AG04450 (cell line): ENCODE measurements at regions not wholly inside any gene's neighbourhood (a gene's known extent, or its start where the extent isn't known, plus 50 kb on each side); places are given as distances from the start of the nearest gene placed in this dataset.

Experiments used
- CTCF ChIA-PET: fragments of 300-600, 350-600 bp; formaldehyde crosslinking; extraction: SDS; loops from one replicate; lab custom pipeline; 2022; ENCODE audit warnings: antibody characterized with exemption, inconsistent platforms; lab: Charles Lee
- POLR2A ChIA-PET: fragments of 350-600 bp; formaldehyde crosslinking; extraction: SDS; loops from one replicate; lab custom pipeline; 2021; ENCODE audit warnings: antibody characterized with exemption, inconsistent platforms; lab: Yijun Ruan, JAX
- DNase-seq: peaks from one replicate; pipeline ENCODE4 v3.0.0-alpha.2; 2011; ENCODE audit warnings: low read depth, low spot score
- H3K27ac ChIP-seq: one replicate; pipeline ENCODE4 v1.5.1; 2012; ENCODE audit warnings: low read depth, low read length, control low read depth
- H3K27me3 ChIP-seq: one replicate; pipeline ENCODE4 v1.6.0; 2012; ENCODE audit warnings: low read length; ENCODE audit not compliant: control insufficient read depth, insufficient read depth
- H3K4me3 ChIP-seq: 2 replicates; pipeline ENCODE4 v1.5.1; 2011; ENCODE audit warnings: mild to moderate bottlenecking, low read depth, low read length, control low read depth
- H3K9me3 ChIP-seq: 2 replicates; pipeline ENCODE4 v1.5.1; 2012; ENCODE audit warnings: low read length; ENCODE audit not compliant: control insufficient read depth, insufficient read depth
- CTCF ChIP-seq: IDR thresholded peaks from 2 replicates; pipeline ENCODE4 v1.5.1; 2011; ENCODE audit warnings: low read depth, low read length, control low read depth, inconsistent platforms

DNA sequence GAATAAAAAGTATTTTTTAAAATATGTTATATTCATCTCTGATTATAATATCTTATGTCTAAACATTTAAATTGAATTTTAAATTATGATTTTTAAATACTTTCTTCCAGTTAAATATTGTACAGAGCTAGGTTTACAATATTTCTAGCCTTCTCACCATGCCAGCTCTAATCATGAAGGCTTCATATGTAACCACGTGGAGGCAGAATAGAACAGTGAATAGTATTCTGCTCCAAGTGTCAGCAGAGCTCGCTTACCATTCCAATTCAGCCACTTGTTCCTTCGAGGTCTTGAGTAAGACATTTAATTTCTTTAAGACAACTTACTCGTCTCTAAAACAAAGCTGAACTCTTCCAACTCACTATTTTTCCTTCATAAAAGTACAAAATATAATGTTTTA, 871.8 kb downstream of the SUCLG1 start:
- POLR2A ChIA-PET, result no interaction called here
- no peak for DNase-seq
- H3K27ac ChIP-seq, result no peak overlapping the region
- no peaks in the 10 kb centered on the region for H3K27me3 ChIP-seq
- no peak for TF ChIP-seq CTCF
- CTCF ChIA-PET, result no interaction called here
- no peaks in the 10 kb centered on the region for H3K9me3 ChIP-seq
- H3K4me3 ChIP-seq, result no peak overlapping the region

DNA sequence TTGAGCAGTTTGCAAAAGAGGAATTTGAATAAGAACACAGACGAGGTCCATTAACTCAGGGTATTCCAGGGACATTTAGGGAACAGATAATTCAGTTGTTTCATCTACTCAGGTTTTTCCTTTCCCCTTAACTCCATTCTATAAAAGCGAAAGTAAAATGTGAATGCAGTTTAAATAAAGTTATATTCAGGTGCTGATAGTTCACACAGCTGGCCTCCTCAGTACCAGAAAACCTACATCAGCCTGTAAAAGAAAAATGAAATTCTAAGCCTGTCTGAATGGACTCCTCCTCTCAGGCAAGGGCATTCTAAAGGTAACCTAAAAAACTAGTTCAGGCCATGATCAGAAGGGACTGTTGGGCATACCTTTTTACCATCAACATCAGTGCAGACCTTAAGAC, 873.8 kb downstream of the SUCLG1 start:
- no peak overlapping the region for H3K27ac ChIP-seq

GRCh38 chr2:83584672-83585071, 874.4 kb downstream of the SUCLG1 start:
- no peak for DNase-seq
- Histone ChIP-seq H3K9me3 (no peaks in the 10 kb centered on the region), H3K4me3 (no peak overlapping the region), H3K27ac (no peak overlapping the region), H3K27me3 (no peaks in the 10 kb centered on the region)
- POLR2A ChIA-PET, result no interaction called here
- TF ChIP-seq CTCF, result no peak
- CTCF ChIA-PET, result no interaction called here

More for the DNA sequence above, 873.8 kb downstream of the SUCLG1 start:
- TF ChIP-seq CTCF, result no peak
- no peaks in the 10 kb centered on the region for H3K9me3 ChIP-seq
- DNase-seq, result no peak
- ChIA-PET CTCF (no interaction called here), POLR2A (no interaction called here)
- no peaks in the 10 kb centered on the region for H3K27me3 ChIP-seq
- no peak overlapping the region for H3K4me3 ChIP-seq

DNA sequence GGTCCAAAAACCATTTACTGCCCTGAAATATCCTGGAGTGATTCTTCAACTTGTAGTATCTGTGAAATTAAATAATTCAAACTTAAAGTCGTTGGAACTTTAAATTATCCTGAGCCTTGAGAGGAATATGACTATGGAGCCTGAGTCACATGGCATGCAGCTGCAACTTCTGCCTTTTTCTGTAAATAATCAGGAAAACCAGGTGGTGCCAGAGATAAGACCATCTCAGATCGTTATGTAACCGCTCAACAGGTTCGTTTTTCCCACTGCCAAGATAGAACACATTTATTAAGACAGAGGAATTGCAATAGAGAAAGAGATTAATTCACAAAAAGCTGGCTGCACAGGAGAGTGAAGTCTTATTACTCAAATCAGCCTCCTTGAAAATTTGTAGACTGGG, 876.5 kb downstream of the SUCLG1 start:
- CTCF ChIA-PET, result no interaction called here

GRCh38 chr2:83579507-83579906, 879.6 kb downstream of the SUCLG1 start:
- H3K27me3 ChIP-seq, result no peaks in the 10 kb centered on the region
- no peak overlapping the region for H3K27ac ChIP-seq
- no peak for TF ChIP-seq CTCF
- ChIA-PET CTCF (no interaction called here), POLR2A (no interaction called here)
- DNase-seq, result no peak
- no peak overlapping the region for H3K4me3 ChIP-seq
- no peaks in the 10 kb centered on the region for H3K9me3 ChIP-seq

More for the DNA sequence above, 876.5 kb downstream of the SUCLG1 start:
- H3K27ac ChIP-seq, result no peak overlapping the region
- DNase-seq, result no peak
- H3K9me3 ChIP-seq, result no peaks in the 10 kb centered on the region
- no peaks in the 10 kb centered on the region for H3K27me3 ChIP-seq
- no peak for TF ChIP-seq CTCF
- no peak overlapping the region for H3K4me3 ChIP-seq
- POLR2A ChIA-PET, result no interaction called here
